Fibroblast of skin of abdomen (primary cell): ENCODE measurements at regions not wholly inside any gene's neighbourhood (a gene's known extent, or its start where the extent isn't known, plus 50 kb on each side); places are given as distances from the start of the nearest gene placed in this dataset.

Experiments
- DNase-seq: peaks from one replicate; pipeline ENCODE4 v3.0.0-alpha.2; 2013

DNA sequence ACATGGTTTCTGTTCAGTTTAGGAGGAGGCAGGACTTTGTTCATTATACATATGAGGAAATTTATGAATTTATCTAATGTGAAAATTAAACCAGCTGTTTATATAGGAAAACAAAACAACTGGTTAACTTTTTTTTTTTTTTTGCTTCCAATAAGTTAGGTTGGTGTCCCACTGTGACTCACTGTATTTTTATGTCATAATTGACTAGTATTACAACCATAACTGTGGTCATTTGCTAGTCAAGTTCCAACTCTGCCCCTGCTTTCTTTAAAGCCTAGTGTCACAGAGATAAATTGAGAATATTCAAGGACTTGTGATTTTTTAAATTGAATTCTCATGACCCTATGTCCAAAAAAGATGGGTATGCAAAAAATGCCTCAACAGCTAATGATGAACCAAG, 227.7 kb downstream of the BCAT1 start:
- no peak for DNase-seq

GRCh38 chr12:24719293-24719721, 229.6 kb downstream of the BCAT1 start:
- peak; percentile 66 for DNase-seq

GRCh38 chr12:24718617-24719016, 230.3 kb downstream of the BCAT1 start:
- DNase-seq, result no peak

DNA sequence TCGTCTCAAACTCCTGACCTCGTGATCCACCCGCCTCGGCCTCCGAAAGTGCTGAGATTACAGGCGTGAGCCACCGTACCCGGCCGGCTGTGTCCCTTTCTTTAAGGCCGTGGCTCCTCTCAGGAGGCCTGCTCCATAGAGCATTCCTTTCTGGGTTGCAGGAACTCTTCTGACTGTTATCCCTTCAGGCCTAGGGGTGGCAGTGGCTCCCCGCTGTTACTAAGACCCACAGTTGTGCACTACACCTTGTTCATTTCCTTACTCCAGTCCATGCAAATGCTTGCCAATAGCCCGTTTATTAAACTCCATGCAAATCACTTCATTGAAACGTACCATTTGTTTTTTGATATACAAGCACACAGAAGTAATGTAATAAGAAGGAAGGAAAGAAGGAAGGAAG, 234.7 kb downstream of the BCAT1 start:
- no peak for DNase-seq

GRCh38 chr12:24711056-24712008, 237.6 kb downstream of the BCAT1 start:
- DNase-seq, result no peak

DNA sequence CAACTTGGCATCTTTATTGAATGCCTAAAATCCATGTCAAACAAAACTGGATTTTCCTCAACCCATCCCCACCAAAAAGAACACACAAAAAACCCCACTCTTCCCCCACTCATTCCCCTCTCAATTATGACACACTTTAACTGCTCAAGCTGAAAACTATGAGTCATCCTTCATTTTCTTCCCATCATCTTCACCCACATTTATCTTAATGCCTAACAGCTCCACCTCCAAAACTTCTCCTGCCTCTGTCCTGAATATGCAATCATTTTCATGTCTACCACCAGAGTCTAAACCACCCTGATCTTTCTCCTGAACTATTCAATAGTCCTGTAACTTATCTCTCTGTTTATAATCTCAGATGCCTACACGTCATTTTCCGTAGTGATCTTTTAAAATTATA, 239.7 kb downstream of the BCAT1 start:
- DNase-seq, result peak; percentile 47

- no peak for DNase-seq
Observed at GRCh38 chr12:24708718-24709117, 240.2 kb downstream of the BCAT1 start.

DNA sequence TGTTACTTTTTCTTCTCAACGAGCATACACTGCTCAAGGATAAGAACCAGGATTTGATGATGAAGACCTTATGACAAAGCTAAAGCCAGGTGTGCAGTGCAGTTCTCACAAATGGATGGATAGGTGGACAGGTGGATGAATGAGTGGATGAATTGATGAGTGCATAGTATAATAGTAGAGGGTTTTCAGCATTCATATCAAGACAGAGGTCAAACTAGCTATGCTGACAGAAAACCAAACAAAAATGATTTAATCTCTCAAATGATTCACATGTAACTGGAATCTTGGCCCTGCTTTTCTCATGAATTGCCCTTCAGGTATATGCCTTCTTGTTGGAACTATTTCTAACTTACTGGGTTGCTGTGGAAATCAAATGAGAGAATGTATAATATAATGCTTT, 240.9 kb downstream of the BCAT1 start:
- no peak for DNase-seq

GRCh38 chr12:24707334-24707733, 241.6 kb downstream of the BCAT1 start:
- DNase-seq, result no peak

DNA sequence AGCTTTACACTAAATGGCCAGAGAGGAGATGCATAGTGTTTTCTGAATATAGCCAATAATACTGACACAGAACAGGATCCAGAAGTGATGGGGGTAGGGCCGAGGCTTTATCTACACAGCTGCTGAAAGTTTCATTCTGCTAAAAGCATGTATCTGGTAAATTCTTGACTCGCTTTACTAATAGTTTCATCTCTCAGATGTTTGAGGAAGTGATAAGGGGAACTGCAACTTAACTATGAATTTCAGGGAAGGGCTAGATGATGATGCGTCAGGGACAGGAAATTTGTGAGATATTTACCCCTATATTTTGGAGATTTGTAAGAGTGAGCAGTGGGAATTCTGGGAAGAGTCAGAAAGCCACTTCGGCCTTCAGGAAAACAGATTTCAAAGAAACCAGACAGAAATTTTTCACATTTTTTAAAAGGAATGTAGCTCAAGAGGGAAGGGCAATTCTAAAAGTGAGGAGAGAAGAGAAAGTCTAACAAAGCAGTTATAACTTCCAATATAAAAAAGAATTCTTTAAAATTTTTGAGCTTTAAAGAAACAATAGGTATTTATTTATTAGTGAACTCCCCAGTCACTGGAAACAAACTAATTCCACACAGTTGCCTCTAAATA, 243.1 kb downstream of the BCAT1 start:
- DNase-seq, result peak; percentile 33

- no peak for DNase-seq
Observed at GRCh38 chr12:24705216-24705615, 243.7 kb downstream of the BCAT1 start.

DNA sequence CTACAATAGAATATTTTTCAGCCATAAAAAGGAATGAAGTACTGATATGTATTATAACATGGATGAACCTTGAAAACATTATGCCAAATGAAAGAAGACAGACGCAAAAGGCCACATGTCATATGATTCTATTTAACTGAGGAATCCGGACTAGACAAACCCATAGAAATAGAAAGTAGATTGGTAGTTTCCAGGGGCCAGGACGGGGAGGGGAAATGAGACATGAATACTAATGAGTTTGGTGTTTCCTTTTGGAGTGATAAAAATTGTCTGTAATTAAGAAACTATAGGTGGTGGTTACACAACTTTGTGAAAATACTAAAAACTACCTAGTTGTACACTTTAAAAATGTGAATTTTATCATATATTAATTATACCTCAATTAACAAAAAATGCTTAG, 247.6 kb downstream of the BCAT1 start:
- DNase-seq, result no peak

- no peak for DNase-seq
Observed at GRCh38 chr12:24698972-24699371, 249.9 kb downstream of the BCAT1 start.

GRCh38 chr12:24697769-24698168, 251.1 kb downstream of the BCAT1 start:
- no peak for DNase-seq

DNA sequence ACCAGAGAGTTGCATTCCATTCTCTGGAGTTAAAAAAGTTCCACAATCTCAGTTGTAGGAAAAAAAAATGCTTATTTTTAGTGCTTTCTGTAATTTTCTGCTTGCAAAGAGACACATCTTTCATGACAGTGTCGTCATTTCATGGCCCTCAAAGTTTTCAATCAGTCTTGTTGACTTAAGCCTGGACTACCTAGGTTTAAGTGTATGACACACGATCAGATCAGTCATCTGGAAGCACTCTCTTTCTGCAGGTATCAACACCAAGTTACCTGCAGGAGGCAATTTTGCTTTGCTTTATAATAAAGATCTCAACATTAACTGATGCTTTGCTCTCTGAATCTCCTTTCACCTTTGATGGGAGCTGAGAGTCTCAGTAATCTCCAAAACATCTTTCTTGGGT, 251.6 kb downstream of the BCAT1 start:
- DNase-seq, result no peak

DNA sequence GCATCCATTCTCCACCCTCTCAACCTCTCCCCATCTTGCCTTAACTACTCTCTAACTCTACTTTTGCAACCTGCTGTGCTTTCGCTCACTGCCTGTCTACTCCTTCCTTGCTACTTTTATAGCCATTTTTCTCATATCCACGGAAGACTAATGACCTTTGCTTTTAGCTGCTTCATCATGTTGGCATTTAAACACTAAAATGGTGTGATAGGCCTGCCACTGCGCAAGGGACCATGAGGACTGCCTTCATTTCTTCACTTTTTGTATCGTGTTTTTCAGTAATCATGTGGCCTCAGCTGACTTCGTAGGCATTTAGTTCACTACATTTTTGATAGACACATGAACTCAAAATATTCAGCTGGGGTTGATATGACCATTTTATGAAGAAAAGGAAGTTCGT, 252.1 kb downstream of the BCAT1 start:
- DNase-seq, result no peak

GRCh38 chr12:24695657-24696329, 253.1 kb downstream of the BCAT1 start:
- peak; percentile 9 for DNase-seq

GRCh38 chr12:24695103-24695502, 253.8 kb downstream of the BCAT1 start:
- no peak for DNase-seq

GRCh38 chr12:24688601-24689000, 260.3 kb downstream of the BCAT1 start:
- no peak for DNase-seq

- DNase-seq, result no peak
Observed at GRCh38 chr12:24681570-24681969, 267.3 kb downstream of the BCAT1 start.

GRCh38 chr12:24679126-24679525, 269.8 kb downstream of the BCAT1 start:
- no peak for DNase-seq

DNA sequence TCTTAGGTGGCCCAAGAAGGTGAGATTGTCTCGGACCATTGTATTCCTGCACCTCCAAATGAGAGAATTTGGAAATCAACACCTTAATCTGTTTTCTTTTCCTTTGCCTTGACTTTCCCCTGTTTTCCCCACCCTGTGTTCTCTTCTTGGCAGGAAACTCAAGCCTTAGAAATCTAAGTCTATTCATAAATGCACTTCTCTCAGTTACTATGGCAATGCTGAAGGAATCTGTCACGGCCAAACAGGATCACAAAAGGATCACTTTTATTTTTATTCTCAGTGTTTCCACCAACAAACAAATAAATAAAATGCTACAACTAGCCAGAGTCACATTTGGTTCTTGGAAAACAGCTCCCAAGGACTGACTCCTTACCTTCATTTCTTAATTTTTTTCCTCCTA, 270.5 kb downstream of the BCAT1 start:
- DNase-seq, result no peak

GRCh38 chr12:24668563-24668962, 280.3 kb downstream of the BCAT1 start:
- no peak for DNase-seq
